Endothelial cell of umbilical vein (primary cell): ENCODE measurements at regions not wholly inside any gene's neighbourhood (a gene's known extent, or its start where the extent isn't known, plus 50 kb on each side); places are given as distances from the start of the nearest gene placed in this dataset.

ENCODE experiments used
- POLR2AphosphoS5 ChIP-seq: IDR thresholded peaks from 2 replicates; pipeline ENCODE4 v1.6.1; 2012; ENCODE audit warnings: low read depth, mild to moderate bottlenecking, control low read depth, low read length, moderate library complexity; ENCODE audit not compliant: insufficient read depth
- TF ChIP-seq, protein P1 (sequence below), 2 donors: IDR thresholded peaks; 1 replicate in 1 of 2; 2 replicates in 1 of 2; pipeline ENCODE4 v1.5.1; 2011; ENCODE audit warnings: low read length in 2 of 2, mild to moderate bottlenecking in 2 of 2, moderate library complexity in 2 of 2, control low read depth in 1 of 2, inconsistent platforms in 1 of 2, low read depth in 1 of 2; ENCODE audit not compliant: insufficient read depth in 1 of 2; ENCODE audit errors: extremely low read depth in 1 of 2

DNA sequence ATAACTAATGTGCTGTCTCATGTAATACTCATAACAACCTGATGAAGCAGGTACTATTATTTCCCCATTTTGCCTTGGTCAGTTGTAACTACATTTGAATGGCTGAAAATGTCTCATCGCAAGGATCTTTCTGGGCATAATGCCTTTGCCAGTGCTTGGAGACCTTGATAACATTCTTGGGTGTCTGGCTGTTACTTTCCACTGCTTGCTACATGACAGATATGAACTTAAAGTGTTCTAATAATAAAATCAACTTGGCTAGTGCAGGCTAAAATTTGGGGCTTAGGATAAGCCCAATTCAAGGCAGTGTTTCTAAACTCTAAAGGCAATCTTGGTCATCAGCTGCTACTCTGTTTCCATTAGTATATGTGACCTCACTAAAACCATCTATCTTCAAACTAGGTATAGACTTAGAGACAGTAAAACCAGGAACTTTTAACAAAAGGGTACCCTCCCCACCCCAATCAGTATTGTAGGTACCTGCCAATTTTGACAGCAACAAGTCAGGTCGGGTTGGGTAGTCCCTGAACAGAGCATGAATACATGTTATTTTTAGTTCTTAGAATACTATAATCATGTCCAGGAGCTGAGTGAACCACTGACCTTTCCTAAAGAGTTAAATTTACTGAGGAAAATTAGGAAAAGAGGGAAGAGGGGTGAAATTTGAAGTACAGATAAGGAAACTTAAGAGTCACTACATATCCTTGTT is 68.2 kb upstream of the AHR start:
- TF ChIP-seq, protein P1, sequence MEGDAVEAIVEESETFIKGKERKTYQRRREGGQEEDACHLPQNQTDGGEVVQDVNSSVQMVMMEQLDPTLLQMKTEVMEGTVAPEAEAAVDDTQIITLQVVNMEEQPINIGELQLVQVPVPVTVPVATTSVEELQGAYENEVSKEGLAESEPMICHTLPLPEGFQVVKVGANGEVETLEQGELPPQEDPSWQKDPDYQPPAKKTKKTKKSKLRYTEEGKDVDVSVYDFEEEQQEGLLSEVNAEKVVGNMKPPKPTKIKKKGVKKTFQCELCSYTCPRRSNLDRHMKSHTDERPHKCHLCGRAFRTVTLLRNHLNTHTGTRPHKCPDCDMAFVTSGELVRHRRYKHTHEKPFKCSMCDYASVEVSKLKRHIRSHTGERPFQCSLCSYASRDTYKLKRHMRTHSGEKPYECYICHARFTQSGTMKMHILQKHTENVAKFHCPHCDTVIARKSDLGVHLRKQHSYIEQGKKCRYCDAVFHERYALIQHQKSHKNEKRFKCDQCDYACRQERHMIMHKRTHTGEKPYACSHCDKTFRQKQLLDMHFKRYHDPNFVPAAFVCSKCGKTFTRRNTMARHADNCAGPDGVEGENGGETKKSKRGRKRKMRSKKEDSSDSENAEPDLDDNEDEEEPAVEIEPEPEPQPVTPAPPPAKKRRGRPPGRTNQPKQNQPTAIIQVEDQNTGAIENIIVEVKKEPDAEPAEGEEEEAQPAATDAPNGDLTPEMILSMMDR (IDR thresholded peaks at IDR 0.05; ENCODE audit: extremely low read depth in 1 of 2, insufficient read depth in 1 of 2, low read depth in 1 of 2, low read length in 2 of 2) = no peak
- TF ChIP-seq POLR2AphosphoS5 = no peak
